Fibroblast of the conjunctiva (primary cell): ENCODE measurements at regions not wholly inside any gene's neighbourhood (a gene's known extent, or its start where the extent isn't known, plus 50 kb on each side); places are given as distances from the start of the nearest gene placed in this dataset.

Experiments
- DNase-seq: peaks from one replicate; pipeline ENCODE4 v3.0.0-alpha.2; 2010; ENCODE audit warnings: low read depth

DNA sequence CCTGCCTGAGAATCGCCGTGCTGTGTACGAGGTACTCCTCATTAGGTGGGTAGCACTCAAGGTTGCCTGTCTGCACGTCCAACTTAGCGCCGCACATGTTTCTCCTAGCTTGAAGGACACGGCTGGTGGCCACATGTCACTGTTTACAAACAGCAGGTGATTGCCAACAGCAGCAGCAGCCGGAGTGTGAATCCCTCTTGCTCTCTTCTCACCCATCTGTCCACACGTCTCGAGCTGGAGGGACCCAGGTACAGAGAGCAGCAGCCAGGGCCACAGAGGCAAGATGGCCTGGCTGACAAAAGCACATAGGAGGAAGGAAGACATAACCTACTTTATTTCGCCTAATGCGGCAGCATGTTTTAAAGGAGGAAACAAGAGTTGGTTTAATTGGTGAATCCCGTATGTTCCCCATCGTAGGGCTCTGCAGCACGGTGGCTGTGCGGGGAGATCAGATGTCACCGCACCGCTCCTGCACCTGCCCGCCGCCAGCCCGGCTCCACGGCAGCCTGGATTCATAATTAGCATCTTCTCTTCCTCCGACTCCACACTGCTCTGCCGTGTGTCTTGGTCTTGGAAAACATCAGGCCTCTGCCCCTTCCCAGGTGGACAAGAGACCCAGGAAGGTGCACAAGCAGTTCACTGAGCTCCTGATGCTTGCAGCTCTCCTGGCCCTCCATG is 201.6 kb upstream of the IRX1 start:
- DNase-seq, result no peak

DNA sequence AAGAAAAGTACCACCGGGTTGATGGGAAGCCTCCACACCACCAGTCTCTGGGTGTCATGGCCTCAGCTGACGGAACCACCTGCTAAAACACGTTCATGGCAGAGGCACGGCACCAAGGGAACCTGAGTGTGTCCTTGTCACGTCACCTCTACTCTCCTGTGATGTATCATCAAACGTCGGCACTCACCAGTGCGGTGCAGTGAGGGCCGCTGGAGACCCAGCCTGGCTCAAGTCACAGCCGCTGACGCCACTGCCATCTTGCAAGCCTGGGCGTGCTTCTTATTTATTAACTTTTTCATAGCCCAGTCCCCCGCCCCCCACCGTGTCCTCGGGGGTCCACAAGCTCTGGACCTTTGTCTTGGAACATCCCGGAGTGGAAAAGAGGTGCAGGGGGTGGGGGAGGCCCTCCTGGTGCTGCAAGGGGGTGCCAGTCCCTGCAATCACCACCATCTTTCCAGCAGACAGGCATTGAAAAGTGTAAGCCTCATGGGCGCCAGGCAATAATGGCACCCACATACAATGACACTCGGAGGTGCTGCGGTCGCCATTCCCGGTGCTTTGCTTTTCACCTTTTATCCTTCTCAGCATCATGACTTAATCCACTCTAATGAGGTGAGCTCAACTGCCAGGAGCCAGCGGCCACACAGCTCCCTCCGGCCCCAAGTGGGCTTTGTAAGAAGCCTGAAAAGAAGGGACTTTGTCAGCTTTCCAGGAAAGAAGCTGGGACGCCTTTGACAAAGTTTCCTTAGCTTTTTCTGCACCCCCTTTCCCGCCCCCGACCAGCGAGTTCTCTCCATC is 202.3 kb upstream of the IRX1 start:
- no peak for DNase-seq

- DNase-seq, result no peak
Measured at GRCh38 chr5:3392306-3392939, 203.2 kb upstream of the IRX1 start.

- no peak for DNase-seq
Measured at GRCh38 chr5:3391210-3391609, 204.4 kb upstream of the IRX1 start.

- DNase-seq, result no peak
Measured at GRCh38 chr5:3389471-3390026, 206.1 kb upstream of the IRX1 start.

DNA sequence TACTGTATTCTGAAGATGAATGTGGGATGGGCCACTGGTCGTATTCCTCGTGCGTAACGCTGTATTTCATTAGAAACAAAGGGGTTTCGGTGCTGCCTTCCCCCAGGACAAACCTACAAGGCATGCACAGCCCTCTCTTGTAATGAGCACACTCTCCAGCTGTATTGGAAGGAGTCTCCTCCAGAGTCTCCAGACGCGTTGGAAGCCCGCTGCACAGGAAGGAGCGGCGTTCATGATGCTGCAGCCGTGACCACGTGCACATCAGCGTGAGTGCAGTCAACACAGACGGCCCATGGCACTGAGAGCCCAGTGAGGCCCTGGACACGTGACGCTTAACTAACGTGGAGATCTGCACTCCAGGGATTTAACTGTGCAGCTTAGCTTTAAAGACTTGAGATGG is 209.0 kb upstream of the IRX1 start:
- DNase-seq, result no peak

DNA sequence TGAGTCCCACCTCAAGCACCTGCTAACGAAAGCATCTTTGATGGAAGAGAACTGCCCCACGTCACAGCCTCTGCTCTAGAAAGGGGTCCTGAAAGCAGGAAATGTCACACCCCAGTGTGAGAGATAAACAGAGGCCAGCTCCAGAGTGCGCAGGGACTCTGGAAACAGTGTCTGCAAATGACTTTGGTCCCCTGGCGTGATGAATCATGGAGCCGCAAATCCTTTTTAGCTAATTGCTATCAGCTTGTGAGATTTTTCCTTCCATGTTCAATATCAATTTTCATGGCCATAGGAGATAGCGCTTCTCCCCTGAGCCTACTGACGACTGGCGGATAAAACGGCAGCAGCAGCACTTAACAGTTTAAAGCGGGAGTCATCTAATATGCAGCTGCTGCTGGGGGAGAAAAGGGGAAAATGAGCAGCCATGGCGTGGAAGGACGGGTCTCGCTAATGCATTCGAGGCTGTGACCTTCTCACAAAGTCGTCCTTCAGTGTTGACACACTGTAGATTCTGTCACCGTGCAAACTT is 209.6 kb upstream of the IRX1 start:
- DNase-seq, result no peak

- no peak for DNase-seq
Measured at GRCh38 chr5:3384531-3384930, 211.1 kb upstream of the IRX1 start.

DNA sequence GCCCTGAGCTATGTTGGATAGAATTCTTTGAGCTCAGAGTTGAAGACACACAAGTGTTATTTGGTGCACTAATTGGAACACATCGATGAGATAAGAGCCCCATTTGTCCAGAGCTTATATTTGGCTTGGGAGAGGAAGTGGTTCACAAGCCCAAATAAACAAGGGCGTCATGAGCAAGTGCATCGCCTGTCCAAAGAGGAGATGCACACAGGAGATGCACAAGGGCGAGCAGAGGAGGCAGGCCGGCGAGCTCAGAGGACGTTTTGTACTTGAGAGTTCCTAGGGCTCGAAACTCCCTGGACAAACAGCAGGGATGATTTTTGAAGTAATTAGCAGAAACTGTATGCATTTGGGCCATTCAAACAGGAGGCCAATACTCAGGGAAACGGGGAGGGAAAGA is 212.8 kb upstream of the IRX1 start:
- DNase-seq, result no peak

DNA sequence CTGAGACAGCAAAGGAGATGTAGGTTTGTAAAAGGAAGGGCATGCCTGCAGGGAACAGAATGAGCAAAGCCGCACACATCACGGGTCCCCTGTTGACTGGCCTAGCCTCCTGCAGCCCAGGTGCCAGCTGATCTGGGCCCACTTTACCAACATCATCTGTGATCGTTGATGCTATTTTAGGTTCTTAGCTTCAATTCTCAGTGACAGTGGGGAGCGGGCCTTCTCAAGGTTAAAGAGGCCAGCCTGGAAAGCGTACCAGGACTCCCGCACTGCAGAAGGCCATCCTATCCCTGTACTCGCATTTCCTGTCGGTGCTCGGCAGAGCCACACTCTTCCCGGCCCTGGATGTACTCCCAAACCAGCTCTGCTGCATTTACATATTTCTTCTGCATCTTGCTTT is 213.5 kb upstream of the IRX1 start:
- no peak for DNase-seq

GRCh38 chr5:3381206-3381825 is 214.3 kb upstream of the IRX1 start:
- DNase-seq, result no peak

DNA sequence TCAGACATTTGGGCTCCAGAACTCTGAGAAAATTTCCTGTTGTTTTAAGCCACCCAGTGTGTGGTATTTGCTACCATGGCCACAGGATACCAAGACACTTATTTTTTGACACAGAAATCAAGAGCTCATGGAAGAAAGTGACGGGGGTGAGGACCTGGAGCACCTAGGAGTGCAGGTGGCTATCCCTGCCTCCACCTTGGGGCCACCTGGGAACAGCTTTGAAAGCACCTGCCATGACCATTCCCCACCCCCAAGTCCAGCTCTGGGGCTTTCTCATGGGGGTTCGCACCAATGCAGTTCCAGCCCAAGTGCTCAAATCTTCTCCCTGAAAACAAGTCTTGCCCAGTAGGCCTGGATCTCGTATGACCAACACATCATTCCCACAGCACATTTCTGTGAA is 214.9 kb upstream of the IRX1 start:
- DNase-seq, result no peak

GRCh38 chr5:3377831-3378230 is 217.8 kb upstream of the IRX1 start:
- DNase-seq, result no peak

GRCh38 chr5:3377176-3377575 is 218.5 kb upstream of the IRX1 start:
- DNase-seq, result no peak

DNA sequence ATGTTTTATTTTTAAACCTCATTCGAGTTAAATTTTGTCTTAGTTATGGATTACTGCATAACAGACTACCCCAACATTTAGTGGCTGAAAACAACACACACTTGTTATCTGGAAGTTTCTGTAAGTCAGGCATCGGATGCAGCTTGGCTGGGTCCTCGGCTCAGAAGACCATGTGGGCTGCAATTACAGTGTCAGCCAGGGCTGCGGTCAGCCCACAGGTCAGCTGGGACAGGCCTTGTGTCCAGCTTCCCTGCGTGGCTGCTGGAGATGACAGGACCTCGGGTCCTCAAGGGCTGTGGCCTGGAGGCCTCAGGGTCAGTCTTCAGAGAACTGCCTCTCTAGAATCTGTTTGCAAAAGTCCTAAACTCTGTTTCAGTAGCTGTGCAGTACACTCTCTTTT is 219.0 kb upstream of the IRX1 start:
- DNase-seq, result no peak

DNA sequence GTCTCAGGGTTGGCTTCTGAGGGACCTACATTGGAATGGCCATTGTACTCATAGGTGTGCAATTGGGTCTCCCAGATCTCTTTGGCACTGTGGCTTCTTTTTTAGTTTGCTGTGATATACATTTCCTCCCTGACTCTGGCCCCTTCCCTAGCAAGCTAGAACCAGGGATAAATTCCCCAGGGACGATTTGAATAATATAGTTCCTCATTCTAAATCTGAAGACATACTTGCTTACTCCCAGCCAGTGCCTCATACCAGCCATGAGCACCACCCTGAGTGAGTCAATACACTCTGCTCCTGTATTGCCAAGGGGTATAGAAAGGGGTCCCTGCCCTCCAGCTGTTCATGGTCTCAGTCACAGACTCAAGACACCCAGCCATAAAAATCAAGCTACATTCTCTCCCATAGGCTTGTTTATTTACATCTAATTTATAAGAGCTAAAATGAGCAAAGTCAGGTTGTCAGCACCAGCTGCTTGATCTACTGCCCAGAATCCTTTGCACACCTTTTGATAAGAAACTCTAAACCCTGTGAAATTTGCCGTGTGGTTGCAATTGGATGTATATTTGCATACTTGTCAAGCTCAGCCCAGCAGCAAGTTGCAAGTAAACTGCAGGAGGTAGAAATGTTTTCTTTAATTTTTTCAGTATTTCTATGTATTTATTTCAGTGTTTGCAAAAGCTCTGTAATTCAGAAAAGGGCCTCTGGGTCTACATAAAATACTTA is 219.9 kb upstream of the IRX1 start:
- DNase-seq, result no peak

DNA sequence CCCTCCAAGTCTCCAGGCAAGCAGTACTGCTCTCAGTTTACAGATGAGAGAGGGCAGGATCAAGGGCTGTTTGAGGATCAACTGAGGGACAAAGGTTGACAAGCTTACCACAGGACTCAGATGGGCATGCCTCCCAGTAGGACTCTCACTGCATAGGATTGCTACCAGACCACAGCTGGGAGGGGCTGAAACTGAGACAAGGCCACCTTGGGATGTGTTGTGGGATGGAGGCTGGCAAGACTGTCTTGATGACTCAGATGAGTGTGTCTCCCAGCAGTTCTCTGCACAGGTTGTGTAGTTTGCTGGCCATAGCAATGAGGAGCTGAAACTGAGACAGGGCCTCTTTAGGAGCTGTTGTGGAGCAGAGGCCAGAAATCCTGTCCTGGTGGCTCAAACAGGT is 222.2 kb upstream of the IRX1 start:
- no peak for DNase-seq

DNA sequence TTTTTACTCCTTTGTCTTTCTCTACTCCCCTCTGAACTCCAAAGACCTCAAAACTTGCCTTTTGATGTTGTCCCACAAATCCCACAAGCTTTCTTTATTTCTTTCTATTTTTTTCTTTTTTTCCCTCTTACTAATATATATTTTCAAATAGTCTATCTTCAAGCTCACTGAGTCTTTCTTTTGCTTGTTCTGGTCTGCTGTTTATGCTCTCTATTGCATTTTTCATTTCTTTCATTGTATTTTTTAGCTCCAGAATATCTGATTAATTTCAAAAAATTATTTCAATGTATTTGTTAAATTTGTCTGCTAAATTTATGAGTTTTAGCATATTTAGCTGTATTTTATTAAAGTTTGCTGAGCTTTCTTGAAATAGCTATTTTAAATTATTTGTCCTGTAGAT is 223.3 kb upstream of the IRX1 start:
- DNase-seq, result no peak

- DNase-seq, result no peak
Measured at GRCh38 chr5:3365501-3366215, 230.0 kb upstream of the IRX1 start.

GRCh38 chr5:3364941-3365340 is 230.7 kb upstream of the IRX1 start:
- DNase-seq, result no peak

GRCh38 chr5:3364433-3364832 is 231.2 kb upstream of the IRX1 start:
- no peak for DNase-seq
